OCI-LY7 (cell line): ENCODE measurements at regions not wholly inside any gene's neighbourhood (a gene's known extent, or its start where the extent isn't known, plus 50 kb on each side); places are given as distances from the start of the nearest gene placed in this dataset.

ENCODE experiments used
- CTCF ChIP-seq: fragments of 200-600 bp; sonication (generic); conservative IDR thresholded peaks from 2 replicates; pipeline ENCODE4 v1.5.1; 2014; ENCODE audit warnings: mild to moderate bottlenecking, antibody characterized with exemption, low read length, moderate library complexity, mixed read lengths
- EZH2phosphoT487 ChIP-seq: fragments of 200-600 bp; sonication (generic); IDR thresholded peaks from 2 replicates; pipeline ENCODE4 v1.6.1; 2018; ENCODE audit warnings: low read depth, borderline replicate concordance, mild to moderate bottlenecking, mixed run types, antibody characterized with exemption, low read length, moderate library complexity, mixed read lengths

- TF ChIP-seq CTCF: no peak
- TF ChIP-seq EZH2phosphoT487: no peak
Observed at GRCh38 chr14:53838374-53838773, 118.3 kb downstream of the BMP4 start.
